ENCODE measurements at regions not wholly inside any gene's neighbourhood (a gene's known extent, or its start where the extent isn't known, plus 50 kb on each side); places are given as distances from the start of the nearest gene placed in this dataset.
"Not testable (repeated sequence)": the region's sequence is repeated elsewhere in the genome, so short reads cannot be mapped to it uniquely, and the experiment has no call there.

GRCh38 chr6:68159433-68159832 is 475.6 kb upstream of the ADGRB3 start:
- DNase-seq (ENCODE audit: low read depth in 2 of 2), result no peak

- DNase-seq (ENCODE audit: low read depth in 2 of 2), result no peak
These were observed 476.8 kb upstream of the ADGRB3 start for GRCh38 chr6:68158256-68158655.

- DNase-seq (ENCODE audit: low read depth in 2 of 2), result no peak
These were observed 490.4 kb upstream of the ADGRB3 start for GRCh38 chr6:68144667-68145066.

GRCh38 chr6:68141190-68141589 is 493.9 kb upstream of the ADGRB3 start:
- DNase-seq (ENCODE audit: low read depth in 2 of 2), result no peak

GRCh38 chr6:68139130-68139529 is 496.0 kb upstream of the ADGRB3 start:
- no peak for DNase-seq (ENCODE audit: low read depth in 2 of 2)

- DNase-seq (ENCODE audit: low read depth in 2 of 2), result no peak
These were observed 500.3 kb upstream of the ADGRB3 start for GRCh38 chr6:68134796-68135195.

GRCh38 chr6:68128211-68128610 is 506.9 kb upstream of the ADGRB3 start:
- DNase-seq (ENCODE audit: low read depth in 2 of 2), result no peak

GRCh38 chr6:68127074-68127473 is 508.0 kb upstream of the ADGRB3 start:
- DNase-seq (ENCODE audit: low read depth in 2 of 2), result no peak

GRCh38 chr6:68126089-68126749 is 508.9 kb upstream of the ADGRB3 start:
- DNase-seq (ENCODE audit: low read depth in 2 of 2), result no peak

- not testable (repeated sequence) for DNase-seq (ENCODE audit: low read depth in 2 of 2)
These were observed 512.1 kb upstream of the ADGRB3 start for GRCh38 chr6:68122975-68123374.

GRCh38 chr6:68122032-68122431 is 513.0 kb upstream of the ADGRB3 start:
- no peak for DNase-seq (ENCODE audit: low read depth in 2 of 2)

GRCh38 chr6:68120954-68121353 is 514.1 kb upstream of the ADGRB3 start:
- not testable (repeated sequence) for DNase-seq (ENCODE audit: low read depth in 2 of 2)

GRCh38 chr6:68114463-68115047 is 520.5 kb upstream of the ADGRB3 start:
- no peak for DNase-seq (ENCODE audit: low read depth in 2 of 2)

GRCh38 chr6:68108233-68108835 is 526.7 kb upstream of the ADGRB3 start:
- DNase-seq (ENCODE audit: low read depth in 2 of 2), result peak in 1 of 2 donors; percentile 38

- no peak for DNase-seq (ENCODE audit: low read depth in 2 of 2)
These were observed 541.0 kb upstream of the ADGRB3 start for GRCh38 chr6:68094070-68094469.

- peak in 1 of 2 donors; percentile 7 for DNase-seq (ENCODE audit: low read depth in 2 of 2)
These were observed 547.5 kb upstream of the ADGRB3 start for GRCh38 chr6:68087399-68088133.

GRCh38 chr6:68086199-68086598 is 548.9 kb upstream of the ADGRB3 start:
- no peak for DNase-seq (ENCODE audit: low read depth in 2 of 2)

- not testable (repeated sequence) for DNase-seq (ENCODE audit: low read depth in 2 of 2)
These were observed 549.5 kb upstream of the ADGRB3 start for GRCh38 chr6:68085599-68085998.

GRCh38 chr6:68082086-68082485 is 553.0 kb upstream of the ADGRB3 start:
- DNase-seq (ENCODE audit: low read depth in 2 of 2), result peak in 1 of 2 donors; percentile 1

- DNase-seq (ENCODE audit: low read depth in 2 of 2), result no peak
These were observed 555.0 kb upstream of the ADGRB3 start for GRCh38 chr6:68080074-68080473.

- DNase-seq (ENCODE audit: low read depth in 2 of 2), result no peak
These were observed 557.4 kb upstream of the ADGRB3 start for GRCh38 chr6:68077661-68078060.

GRCh38 chr6:68071740-68072139 is 563.3 kb upstream of the ADGRB3 start:
- no peak for DNase-seq (ENCODE audit: low read depth in 2 of 2)

Data from lung microvascular endothelial cell (primary cell).